ENCODE measurements at regions not wholly inside any gene's neighbourhood (a gene's known extent, or its start where the extent isn't known, plus 50 kb on each side); places are given as distances from the start of the nearest gene placed in this dataset.

- ATAC-seq (ENCODE audit: low read depth) = no peak
- Histone ChIP-seq H3K4me2 (ENCODE audit: low read depth, low read length) (no peak overlapping the region), H2BK20ac (ENCODE audit: low read depth, low read length) (no peak overlapping the region), H3K14ac (replicated peaks; ENCODE audit: low read depth, low read length) (no peak overlapping the region), H4K91ac (ENCODE audit: insufficient read depth, low read depth, low read length) (no peak overlapping the region), H3K18ac (ENCODE audit: low read depth, low read length) (no peak overlapping the region), H3K27ac (ENCODE audit: insufficient read depth, low read length) (no peak overlapping the region), H2BK120ac (ENCODE audit: low read depth, low read length) (no peak overlapping the region), H3K4me3 (ENCODE audit: insufficient read depth, low read depth, low read length) (no peak overlapping the region), H4K8ac (ENCODE audit: low read depth in 2 of 2, low read length in 2 of 2) (no peak overlapping the region), H3K9ac (ENCODE audit: low read depth, low read length) (no peak overlapping the region), H4K5ac (ENCODE audit: low read depth, low read length) (no peak overlapping the region), H2AK9ac (replicated peaks; ENCODE audit: low read depth, low read length, poor library complexity) (no peak overlapping the region), H3K36me3 (ENCODE audit: control insufficient read depth, insufficient read depth, low read length) (no peaks in the 10 kb centered on the region), H3K27me3 (ENCODE audit: control insufficient read depth, insufficient read depth, low read length) (no peaks in the 10 kb centered on the region), H2AFZ (replicated peaks; ENCODE audit: low read length, poor library complexity) (no peak overlapping the region), H2AK5ac (ENCODE audit: low read depth, low read length) (no peak overlapping the region), H3K79me1 (ENCODE audit: low read depth in 1 of 2, low read length in 2 of 2) (no peaks in the 10 kb centered on the region), H4K20me1 (ENCODE audit: insufficient read depth, low read length) (no peaks in the 10 kb centered on the region), H3K56ac (ENCODE audit: extremely low read depth, insufficient read depth, low read length) (no peak overlapping the region), H3K23ac (ENCODE audit: low read depth, low read length) (no peak overlapping the region), H2BK15ac (ENCODE audit: low read depth, low read length) (no peak overlapping the region), H3K4me1 (ENCODE audit: control insufficient read depth, insufficient read depth, low read length) (no peaks in the 10 kb centered on the region), H3K9me1 (ENCODE audit: insufficient read depth, low read length) (no peaks in the 10 kb centered on the region), H3K4ac (ENCODE audit: low read depth, low read length) (no peak overlapping the region), H3K9me3 (ENCODE audit: control insufficient read depth, insufficient read depth, low read length) (no peaks in the 10 kb centered on the region), H2BK5ac (ENCODE audit: low read depth, low read length, poor library complexity, severe bottlenecking) (no peak overlapping the region)
- in situ Hi-C loops (cut with MboI; ENCODE audit: low sequenced_read_pairs) (no loop called here), intact Hi-C loops (cut with micrococcal nuclease) (no loop called here), dilution Hi-C loops (cut with HindIII; ENCODE audit: low sequenced_read_pairs, unreplicated experiment) (no loop called here)
- BruUV-seq (replicated peaks) = no TSS peak
- TF ChIP-seq RFX5 (IDR thresholded peaks at IDR 0.05; ENCODE audit: low read depth, low read length) = no peak
- no peak for TF ChIP-seq USF2 (IDR thresholded peaks at IDR 0.05; ENCODE audit: low read depth, low read length)
- no peak for TF ChIP-seq MAZ (IDR thresholded peaks at IDR 0.05; ENCODE audit: borderline replicate concordance, low read depth, low read length)
- TF ChIP-seq CHD1 (IDR thresholded peaks at IDR 0.05; ENCODE audit: low read depth, low read length) = no peak
- TF ChIP-seq BHLHE40 (IDR thresholded peaks at IDR 0.05; ENCODE audit: low read depth, low read length) = no peak
- no peak for TF ChIP-seq RCOR1 (IDR thresholded peaks at IDR 0.05; ENCODE audit: insufficient replicate concordance, low read length)
- TF ChIP-seq RAD21 (IDR thresholded peaks at IDR 0.05; ENCODE audit: low read length) = no peak
- no peak for TF ChIP-seq SMC3 (IDR thresholded peaks at IDR 0.05; ENCODE audit: low read depth, low read length)
- TF ChIP-seq FOS (IDR thresholded peaks at IDR 0.05; ENCODE audit: low read depth, low read length) = no peak
- TF ChIP-seq MXI1 (IDR thresholded peaks at IDR 0.05; ENCODE audit: borderline replicate concordance, low read depth, low read length) = no peak
- TF ChIP-seq NFE2L2 (IDR thresholded peaks at IDR 0.05; ENCODE audit: low read depth, low read length) = no peak
- TF ChIP-seq ELK1 (IDR thresholded peaks at IDR 0.05; ENCODE audit: borderline replicate concordance, low read depth, low read length) = no peak
- TF ChIP-seq CEBPB (IDR thresholded peaks at IDR 0.05; ENCODE audit: low read depth, low read length) = no peak
- TF ChIP-seq CTCF (conservative IDR thresholded peaks at IDR 0.05; ENCODE audit: low read depth, low read length) = no peak
- ChIA-PET CTCF (no interaction called here), POLR2A (ENCODE audit: unreplicated experiment) (no interaction called here)
- peak; percentile 4 for DNase-seq
- WGBS, 2 experiments (ENCODE audit: extremely low coverage in 2 of 2, insufficient read length in 1 of 2) = 40% methylated on average over 1 of the region's 3 CpGs; no CpG with 5 or more reads in 1 of the 2 experiments
Measured at GRCh38 chr11:80596291-80596810, 1155.5 kb upstream of the TENM4 start.
